RWPE2 (cell line): ENCODE measurements at regions not wholly inside any gene's neighbourhood (a gene's known extent, or its start where the extent isn't known, plus 50 kb on each side); places are given as distances from the start of the nearest gene placed in this dataset.

ENCODE experiments used
- ATAC-seq: fragments of 200-7000 bp; cut with Tn5 transposase; 3 replicates; pipeline ENCODE4 v1.9.1; 2021; ENCODE audit warnings: low read depth
- DNase-seq: peaks from one replicate; pipeline ENCODE4 v3.0.0-alpha.2; 2020; ENCODE audit warnings: low spot score
- H3K27ac ChIP-seq: fragments of 450-650 bp; 2 replicates; pipeline ENCODE4 v1.5.1; 2017; ENCODE audit warnings: mild to moderate bottlenecking; ENCODE audit not compliant: poor library complexity, severe bottlenecking
- H3K27me3 ChIP-seq: fragments of 250-450 bp; sonication (Bioruptor Pico); 2 replicates; pipeline ENCODE4 v1.5.1; 2021; ENCODE audit warnings: mild to moderate bottlenecking, moderate library complexity; ENCODE audit not compliant: insufficient read depth, poor library complexity, severe bottlenecking
- H3K36me3 ChIP-seq: fragments of 250-450 bp; sonication (Bioruptor Pico); 2 replicates; pipeline ENCODE4 v1.5.1; 2020; ENCODE audit warnings: low read depth, mild to moderate bottlenecking, moderate library complexity
- H3K4me1 ChIP-seq: fragments of 250-450 bp; sonication (Bioruptor Pico); 2 replicates; pipeline ENCODE4 v1.5.1; 2021; ENCODE audit warnings: mild to moderate bottlenecking, moderate library complexity; ENCODE audit not compliant: insufficient read depth, poor library complexity, severe bottlenecking
- H3K4me3 ChIP-seq: fragments of 250-450 bp; sonication (Bioruptor Pico); 2 replicates; pipeline ENCODE4 v1.5.1; 2021; ENCODE audit warnings: mild to moderate bottlenecking, moderate library complexity; ENCODE audit not compliant: severe bottlenecking
- H3K9me3 ChIP-seq: fragments of 250-450 bp; sonication (Bioruptor Pico); 2 replicates; pipeline ENCODE4 v1.5.1; 2021; ENCODE audit warnings: mild to moderate bottlenecking, moderate library complexity; ENCODE audit not compliant: severe bottlenecking
- TF ChIP-seq, protein P1 (sequence below): fragments of 450-650 bp; IDR thresholded peaks from one replicate; pipeline ENCODE4 v1.5.1; 2017; ENCODE audit warnings: mild to moderate bottlenecking, moderate library complexity; ENCODE audit not compliant: poor library complexity, severe bottlenecking

DNA sequence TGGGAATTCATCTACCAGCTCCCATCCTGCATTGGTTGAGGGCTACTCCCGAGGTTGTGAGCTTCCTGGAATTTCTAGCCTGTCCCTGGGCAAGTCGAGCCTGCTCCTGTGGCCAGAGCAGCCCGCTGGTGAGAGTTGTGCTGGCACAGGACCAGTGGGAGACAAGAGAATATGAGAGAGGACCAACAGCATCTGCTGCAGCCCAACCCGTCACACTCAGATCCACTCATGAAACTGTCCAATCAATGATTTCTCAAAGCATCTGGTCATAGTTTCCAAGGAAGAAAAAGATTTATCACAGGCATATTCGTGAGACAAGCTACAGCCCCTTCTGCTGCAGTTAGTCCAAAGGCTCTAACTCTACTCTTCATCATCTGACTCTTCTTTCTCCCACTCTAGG lies 64.4 kb upstream of the RAI14 start:
- no peaks in the 10 kb centered on the region for H3K9me3 ChIP-seq
- DNase-seq: no peak
- H3K27ac ChIP-seq: no peak overlapping the region
- H3K4me3 ChIP-seq: no peak overlapping the region
- no peak for ATAC-seq
- no peaks in the 10 kb centered on the region for H3K27me3 ChIP-seq
- H3K36me3 ChIP-seq: no peaks in the 10 kb centered on the region
- peaks cover 13% of the 10 kb centered on the region for H3K4me1 ChIP-seq
- TF ChIP-seq, protein P1, sequence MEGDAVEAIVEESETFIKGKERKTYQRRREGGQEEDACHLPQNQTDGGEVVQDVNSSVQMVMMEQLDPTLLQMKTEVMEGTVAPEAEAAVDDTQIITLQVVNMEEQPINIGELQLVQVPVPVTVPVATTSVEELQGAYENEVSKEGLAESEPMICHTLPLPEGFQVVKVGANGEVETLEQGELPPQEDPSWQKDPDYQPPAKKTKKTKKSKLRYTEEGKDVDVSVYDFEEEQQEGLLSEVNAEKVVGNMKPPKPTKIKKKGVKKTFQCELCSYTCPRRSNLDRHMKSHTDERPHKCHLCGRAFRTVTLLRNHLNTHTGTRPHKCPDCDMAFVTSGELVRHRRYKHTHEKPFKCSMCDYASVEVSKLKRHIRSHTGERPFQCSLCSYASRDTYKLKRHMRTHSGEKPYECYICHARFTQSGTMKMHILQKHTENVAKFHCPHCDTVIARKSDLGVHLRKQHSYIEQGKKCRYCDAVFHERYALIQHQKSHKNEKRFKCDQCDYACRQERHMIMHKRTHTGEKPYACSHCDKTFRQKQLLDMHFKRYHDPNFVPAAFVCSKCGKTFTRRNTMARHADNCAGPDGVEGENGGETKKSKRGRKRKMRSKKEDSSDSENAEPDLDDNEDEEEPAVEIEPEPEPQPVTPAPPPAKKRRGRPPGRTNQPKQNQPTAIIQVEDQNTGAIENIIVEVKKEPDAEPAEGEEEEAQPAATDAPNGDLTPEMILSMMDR: no peak

DNA sequence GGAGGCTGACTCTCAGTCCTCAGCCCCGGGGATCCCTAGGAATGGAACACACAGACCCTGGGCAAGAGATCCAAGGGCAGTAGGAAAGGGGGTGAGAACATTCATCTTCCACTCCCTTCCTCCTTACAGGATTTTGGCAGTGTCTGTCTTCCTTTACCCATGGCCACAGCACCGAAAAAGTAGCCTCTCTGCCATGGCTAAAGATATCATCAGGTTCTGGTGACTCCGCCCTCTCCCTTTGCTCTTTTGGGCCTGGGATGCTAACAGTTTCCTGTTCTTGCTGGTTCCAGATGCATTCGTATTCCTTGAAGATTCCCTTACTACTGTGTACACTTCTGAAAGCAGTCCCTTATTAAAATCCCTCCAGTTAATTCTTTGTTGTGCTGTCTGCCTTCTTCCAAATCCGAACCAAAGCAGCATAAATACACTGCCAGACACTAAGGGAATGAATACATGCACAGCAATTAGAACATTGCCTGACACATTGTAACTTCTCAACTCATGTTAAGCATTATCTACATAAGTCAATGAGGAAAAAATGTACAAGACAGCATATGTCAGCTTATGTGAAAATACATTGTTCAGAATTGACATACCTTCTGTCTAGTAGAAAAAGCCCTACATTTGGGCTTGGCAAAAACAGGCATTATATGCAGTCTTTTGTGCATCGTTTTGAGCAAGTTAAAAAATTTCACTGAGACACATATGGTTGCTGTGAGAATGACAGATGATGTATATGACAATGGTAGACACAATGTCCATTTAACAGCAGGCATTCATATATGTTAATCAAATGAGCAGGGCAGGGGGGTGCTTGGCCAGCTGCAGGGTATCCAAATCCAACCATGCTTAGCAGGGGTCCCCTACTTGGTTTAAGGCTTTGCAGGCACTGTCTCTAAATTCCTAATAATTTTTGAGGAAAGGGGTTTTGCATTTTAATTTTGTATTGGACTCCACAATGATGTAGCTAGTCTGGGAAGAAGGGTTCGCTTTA lies 58.8 kb upstream of the RAI14 start:
- TF ChIP-seq, protein P1: no peak
- Histone ChIP-seq H3K9me3 (no peaks in the 10 kb centered on the region), H3K27ac (peak overlapping the region; percentile 63), H3K27me3 (no peaks in the 10 kb centered on the region), H3K4me1 (peaks cover 25% of the 10 kb centered on the region), H3K36me3 (no peaks in the 10 kb centered on the region), H3K4me3 (no peak overlapping the region)
- ATAC-seq: no peak
- DNase-seq: no peak

DNA sequence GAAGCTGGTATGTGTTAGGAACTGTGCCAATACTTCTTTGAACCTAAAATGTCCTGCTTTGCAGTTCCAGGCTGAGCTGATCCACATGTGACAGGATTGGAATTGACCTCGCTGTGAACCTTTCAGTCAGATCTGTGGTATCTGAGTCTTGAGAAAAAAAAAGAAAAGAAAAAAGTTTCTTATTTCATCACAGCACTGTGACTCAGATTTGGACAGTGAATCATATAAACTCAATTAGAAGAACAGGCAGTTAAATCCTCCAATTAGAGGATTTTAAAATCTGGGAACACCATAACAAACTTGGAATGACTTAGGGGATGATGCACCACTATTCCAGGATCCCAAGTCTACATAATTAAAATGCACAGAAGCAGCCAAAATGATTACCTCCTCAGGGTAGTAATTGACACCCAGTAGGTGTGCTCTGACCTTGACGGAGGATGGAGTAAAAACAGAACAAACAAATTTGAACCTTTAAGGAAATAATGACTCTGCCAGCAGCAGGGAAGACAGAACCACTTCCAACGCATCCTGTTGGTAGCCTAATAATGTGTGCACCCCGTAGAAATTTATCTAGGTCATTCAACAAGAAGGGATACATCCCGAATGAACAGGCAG lies 57.8 kb upstream of the RAI14 start:
- Histone ChIP-seq H3K27ac (peak overlapping the region; percentile 63), H3K4me1 (peaks cover 25% of the 10 kb centered on the region), H3K27me3 (no peaks in the 10 kb centered on the region), H3K4me3 (no peak overlapping the region), H3K36me3 (no peaks in the 10 kb centered on the region), H3K9me3 (no peaks in the 10 kb centered on the region)
- peak; percentile 93 for ATAC-seq
- TF ChIP-seq, protein P1: no peak
- DNase-seq: no peak

DNA sequence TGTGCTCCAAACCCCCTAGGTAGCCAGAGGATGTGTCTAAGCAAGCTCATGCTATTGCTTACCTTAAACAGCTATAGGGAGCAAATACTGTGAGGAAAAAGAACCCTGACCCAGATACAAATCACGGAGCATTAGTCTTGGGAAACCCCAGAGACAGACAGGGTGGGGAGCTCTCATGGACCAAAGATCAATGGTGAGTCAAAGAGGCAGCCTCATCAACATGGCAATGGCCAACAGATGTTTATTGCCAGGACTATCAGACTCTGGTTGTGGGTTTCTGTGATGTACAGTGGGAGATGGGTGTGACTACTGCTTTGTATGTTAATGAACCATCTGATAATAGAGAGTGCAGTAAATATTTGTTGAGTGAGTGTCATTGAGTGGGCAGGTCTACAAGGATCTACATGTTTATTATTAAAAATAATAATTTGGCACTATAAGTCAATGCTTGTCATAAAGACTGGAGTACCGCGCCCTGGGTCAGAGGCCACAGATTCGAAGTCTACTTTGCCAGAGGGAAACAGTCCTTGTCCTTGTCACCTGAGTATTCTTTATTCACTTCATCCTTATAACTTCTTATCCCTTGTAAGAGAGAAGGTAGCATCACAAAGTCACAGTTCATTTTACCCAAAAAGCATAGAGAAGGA lies 56.5 kb upstream of the RAI14 start:
- Histone ChIP-seq H3K4me1 (peaks cover 35% of the 10 kb centered on the region), H3K4me3 (no peak overlapping the region), H3K36me3 (no peaks in the 10 kb centered on the region), H3K27me3 (no peaks in the 10 kb centered on the region), H3K27ac (peak overlapping the region; percentile 63), H3K9me3 (no peaks in the 10 kb centered on the region)
- DNase-seq (no peak), ATAC-seq (no peak)
- TF ChIP-seq, protein P1: no peak
